HEK293 (cell line): ENCODE measurements at regions not wholly inside any gene's neighbourhood (a gene's known extent, or its start where the extent isn't known, plus 50 kb on each side); places are given as distances from the start of the nearest gene placed in this dataset.
A peak's percentile ranks its signal among the peaks of the same experiment; 100 is the strongest.

Source experiments
- CTCF ChIA-PET: fragments of 350-600 bp; formaldehyde crosslinking; extraction: SDS; loops from one replicate; lab custom pipeline; 2021; ENCODE audit warnings: antibody characterized with exemption; lab: Yijun Ruan, JAX
- POLR2A ChIA-PET: fragments of 300-600 bp; formaldehyde crosslinking; extraction: SDS; loops from one replicate; lab custom pipeline; 2020; ENCODE audit warnings: antibody characterized with exemption, inconsistent platforms; lab: Yijun Ruan, JAX
- H3K27ac ChIP-seq: fragments of 200-500 bp; sonication (Bioruptor generic); 2 replicates; pipeline ENCODE4 v1.5.1; 2014; ENCODE audit warnings: low read depth, low read length, control low read depth, inconsistent platforms; ENCODE audit errors: extremely low read depth
- H3K36me3 ChIP-seq, 2 experiments: fragments of 200-500 bp in 1 of 2; sonication (Bioruptor generic) in 1 of 2; 1 replicate in 1 of 2; 2 replicates in 1 of 2; pipeline ENCODE4 v1.5.1; 2014 to 2017; ENCODE audit warnings: inconsistent platforms in 2 of 2, low read length in 2 of 2; ENCODE audit not compliant: control insufficient read depth in 2 of 2, insufficient read depth in 1 of 2
- H3K4me1 ChIP-seq: fragments of 200-500 bp; sonication (Bioruptor generic); 2 replicates; pipeline ENCODE4 v1.5.1; 2014; ENCODE audit warnings: mild to moderate bottlenecking, low read length, inconsistent platforms; ENCODE audit not compliant: control insufficient read depth, insufficient read depth
- H3K4me3 ChIP-seq: 2 replicates; pipeline ENCODE4 v1.5.1; 2011; ENCODE audit warnings: low read depth, mild to moderate bottlenecking, control low read depth, low read length, moderate library complexity
- H3K9me3 ChIP-seq: fragments of 200-500 bp; sonication (Bioruptor generic); 2 replicates; pipeline ENCODE4 v1.5.1; 2014; ENCODE audit warnings: low read depth, low read length, inconsistent platforms; ENCODE audit not compliant: control insufficient read depth, insufficient read depth
- AEBP2 ChIP-seq: fragments of 450-650 bp; formaldehyde crosslinking; IDR thresholded peaks from 2 replicates; pipeline ENCODE4 v1.5.1; 2016; ENCODE audit warnings: missing biosample characterization, missing genetic modification characterization, borderline replicate concordance
- EGR2 ChIP-seq: fragments of 450-650 bp; formaldehyde crosslinking; IDR thresholded peaks from 2 replicates; pipeline ENCODE4 v1.5.1; 2016; ENCODE audit warnings: low read depth, missing biosample characterization, missing genetic modification characterization
- HOXA7 ChIP-seq: sonication (generic); formaldehyde crosslinking; IDR thresholded peaks from 2 replicates; pipeline ENCODE4 v1.8.1; 2022; ENCODE audit warnings: missing genetic modification reagents, borderline replicate concordance
- HOXD13 ChIP-seq: sonication (generic); formaldehyde crosslinking; IDR thresholded peaks from 2 replicates; pipeline ENCODE4 v1.8.0; 2022; ENCODE audit warnings: missing genetic modification reagents, borderline replicate concordance
- MZF1 ChIP-seq: fragments of 450-650 bp; formaldehyde crosslinking; IDR thresholded peaks from 2 replicates; pipeline ENCODE4 v1.5.1; 2017; ENCODE audit warnings: missing biosample characterization, missing genetic modification characterization, borderline replicate concordance
- OSR2 ChIP-seq: fragments of 450-650 bp; formaldehyde crosslinking; IDR thresholded peaks from 2 replicates; pipeline ENCODE4 v1.5.1; 2016; ENCODE audit warnings: missing biosample characterization, missing genetic modification characterization
- REPIN1 ChIP-seq: fragments of 450-650 bp; formaldehyde crosslinking; IDR thresholded peaks from 2 replicates; pipeline ENCODE4 v1.5.1; 2017; ENCODE audit warnings: missing biosample characterization, missing genetic modification characterization, low read depth
- SCRT2 ChIP-seq: fragments of 450-650 bp; formaldehyde crosslinking; IDR thresholded peaks from 2 replicates; pipeline ENCODE4 v1.5.1; 2016; ENCODE audit warnings: missing biosample characterization, missing genetic modification characterization
- TRIM28 ChIP-seq: IDR thresholded peaks from 2 replicates; pipeline ENCODE4 v1.6.1; 2011; ENCODE audit warnings: low read length, control low read depth, borderline replicate concordance
- ZFP3 ChIP-seq: fragments of 450-650 bp; formaldehyde crosslinking; IDR thresholded peaks from 2 replicates; pipeline ENCODE4 v1.5.1; 2016; ENCODE audit warnings: low read depth, missing biosample characterization, missing genetic modification characterization
- ZIC2 ChIP-seq: fragments of 450-650 bp; formaldehyde crosslinking; IDR thresholded peaks from 2 replicates; pipeline ENCODE4 v1.5.1; 2016; ENCODE audit warnings: missing biosample characterization, missing genetic modification characterization
- ZNF10 ChIP-seq: fragments of 450-650 bp; formaldehyde crosslinking; IDR thresholded peaks from 2 replicates; pipeline ENCODE4 v1.5.1; 2017; ENCODE audit warnings: missing biosample characterization, missing genetic modification characterization
- ZNF121 ChIP-seq: fragments of 450-650 bp; formaldehyde crosslinking; IDR thresholded peaks from 2 replicates; pipeline ENCODE4 v1.5.1; 2016; ENCODE audit warnings: missing biosample characterization, missing genetic modification characterization
- ZNF132 ChIP-seq: fragments of 450-650 bp; formaldehyde crosslinking; IDR thresholded peaks from 2 replicates; pipeline ENCODE4 v1.5.1; 2017; ENCODE audit warnings: missing biosample characterization, missing genetic modification characterization, borderline replicate concordance
- ZNF133 ChIP-seq: fragments of 450-650 bp; formaldehyde crosslinking; IDR thresholded peaks from 2 replicates; pipeline ENCODE4 v1.5.1; 2016; ENCODE audit warnings: missing biosample characterization, missing genetic modification characterization
- ZNF18 ChIP-seq: fragments of 450-650 bp; formaldehyde crosslinking; IDR thresholded peaks from 2 replicates; pipeline ENCODE4 v1.5.1; 2016; ENCODE audit warnings: missing biosample characterization, missing genetic modification characterization
- ZNF23 ChIP-seq: fragments of 450-650 bp; formaldehyde crosslinking; IDR thresholded peaks from 2 replicates; pipeline ENCODE4 v1.5.1; 2016; ENCODE audit warnings: missing biosample characterization, missing genetic modification characterization, borderline replicate concordance
- ZNF24 ChIP-seq: fragments of 450-650 bp; formaldehyde crosslinking; IDR thresholded peaks from 2 replicates; pipeline ENCODE4 v1.5.1; 2016; ENCODE audit warnings: missing biosample characterization, missing genetic modification characterization
- ZNF292 ChIP-seq: fragments of 450-650 bp; formaldehyde crosslinking; IDR thresholded peaks from 2 replicates; pipeline ENCODE4 v1.5.1; 2016; ENCODE audit warnings: low read depth, missing biosample characterization, missing genetic modification characterization, borderline replicate concordance
- ZNF341 ChIP-seq: fragments of 450-650 bp; formaldehyde crosslinking; IDR thresholded peaks from 2 replicates; pipeline ENCODE4; 2016; ENCODE audit warnings: low read depth, missing biosample characterization, missing genetic modification characterization
- ZNF558 ChIP-seq: fragments of 450-650 bp; formaldehyde crosslinking; IDR thresholded peaks from 2 replicates; pipeline ENCODE4 v1.5.1; 2016; ENCODE audit warnings: missing biosample characterization, missing genetic modification characterization
- ZNF560 ChIP-seq: fragments of 450-650 bp; formaldehyde crosslinking; IDR thresholded peaks from 2 replicates; pipeline ENCODE4 v1.5.1; 2017; ENCODE audit warnings: missing biosample characterization, missing genetic modification characterization, borderline replicate concordance
- ZNF692 ChIP-seq: fragments of 450-650 bp; formaldehyde crosslinking; IDR thresholded peaks from 2 replicates; pipeline ENCODE4 v1.5.1; 2016; ENCODE audit warnings: missing biosample characterization, missing genetic modification characterization
- ZNF76 ChIP-seq: fragments of 450-650 bp; formaldehyde crosslinking; IDR thresholded peaks from 2 replicates; pipeline ENCODE4; 2016; ENCODE audit warnings: low read depth, missing biosample characterization, missing genetic modification characterization, borderline replicate concordance

DNA sequence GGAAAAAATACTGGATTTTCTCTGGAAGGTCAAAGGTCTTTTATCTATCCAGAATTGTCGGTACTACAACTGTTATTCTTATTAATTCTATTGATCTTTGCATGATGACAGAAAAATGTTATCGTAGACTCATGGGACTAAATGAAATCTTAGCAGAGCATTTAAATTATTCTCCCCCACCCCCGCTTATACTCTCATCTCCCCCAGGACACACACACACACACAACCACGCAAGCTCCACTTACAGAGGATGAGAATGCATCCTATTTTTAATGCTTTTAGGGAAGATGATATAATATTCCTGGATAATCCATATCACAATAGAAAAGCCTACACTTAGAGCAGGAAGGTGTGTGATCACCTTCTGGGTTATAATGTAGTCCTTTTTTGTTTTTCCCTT, 91.9 kb upstream of the STARD13 start:
- POLR2A ChIA-PET = no interaction called here
- CTCF ChIA-PET = no interaction called here
- Histone ChIP-seq H3K4me3 (no peak overlapping the region), H3K9me3 (no peaks in the 10 kb centered on the region), H3K27ac (no peak overlapping the region), H3K36me3 (no peaks in the 10 kb centered on the region), H3K4me1 (no peaks in the 10 kb centered on the region)
- TF ChIP-seq ZNF558 (tag by site-specific recombination) (no peak), ZNF292 (tag by site-specific recombination) (no peak), HOXD13 (CRISPR knock-in tag) (no peak), SCRT2 (tag by site-specific recombination) (no peak), OSR2 (tag by site-specific recombination) (no peak), ZFP3 (tag by site-specific recombination) (no peak), ZNF132 (tag by site-specific recombination) (no peak), REPIN1 (tag by site-specific recombination) (no peak), AEBP2 (tag by site-specific recombination) (no peak), HOXA7 (no peak), ZNF10 (tag by site-specific recombination) (no peak), EGR2 (tag by site-specific recombination) (no peak), ZNF121 (tag by site-specific recombination) (no peak), ZNF23 (no peak), TRIM28 (no peak), ZNF692 (tag by site-specific recombination) (no peak), ZNF76 (tag by site-specific recombination) (no peak), MZF1 (tag by site-specific recombination) (no peak), ZNF133 (tag by site-specific recombination) (no peak), ZNF24 (tag by site-specific recombination) (no peak)

- Histone ChIP-seq H3K36me3 (no peaks in the 10 kb centered on the region), H3K4me1 (no peaks in the 10 kb centered on the region), H3K4me3 (no peak overlapping the region), H3K27ac (no peak overlapping the region), H3K9me3 (no peaks in the 10 kb centered on the region)
- no peak for TF ChIP-seq ZNF341 (tag by site-specific recombination)
- no peak for TF ChIP-seq ZNF24 (tag by site-specific recombination)
- CTCF ChIA-PET = no interaction called here
- POLR2A ChIA-PET = no interaction called here
These were observed 92.3 kb upstream of the STARD13 start for GRCh38 chr13:33377825-33378224.

- POLR2A ChIA-PET = no interaction called here
- Histone ChIP-seq H3K27ac (no peak overlapping the region), H3K36me3 (no peaks in the 10 kb centered on the region), H3K4me3 (no peak overlapping the region), H3K4me1 (no peaks in the 10 kb centered on the region), H3K9me3 (no peaks in the 10 kb centered on the region)
- CTCF ChIA-PET = interaction anchor here (0.7 kb wide), 1 partner anchor 518 kb away, joined by 4 read pairs; no protein-coding TSS in a partner anchor
- peak; percentile 56 for TF ChIP-seq ZIC2 (tag by site-specific recombination)
- TF ChIP-seq ZNF560 = no peak
- TF ChIP-seq ZNF18 = peak; percentile 71
- no peak for TF ChIP-seq ZNF121 (tag by site-specific recombination)
These were observed 94.1 kb upstream of the STARD13 start for GRCh38 chr13:33379608-33380007.
